KMS-11 (cell line): ENCODE measurements at regions not wholly inside any gene's neighbourhood (a gene's known extent, or its start where the extent isn't known, plus 50 kb on each side); places are given as distances from the start of the nearest gene placed in this dataset.

Experiments used
- H2AFZ ChIP-seq: fragments of 200-600 bp; sonication (generic); 2 replicates; pipeline ENCODE4 v1.6.1; 2016; ENCODE audit warnings: antibody characterized with exemption, mixed run types, low read depth
- H3K27ac ChIP-seq: fragments of 200-600 bp; sonication (generic); 2 replicates; pipeline ENCODE4 v1.6.1; 2016; ENCODE audit warnings: mild to moderate bottlenecking, mixed run types
- H3K27me3 ChIP-seq: fragments of 200-600 bp; sonication (generic); 2 replicates; pipeline ENCODE4 v1.6.1; 2017; ENCODE audit warnings: mild to moderate bottlenecking, low read depth, mixed run types, moderate library complexity; ENCODE audit not compliant: insufficient read depth
- H3K36me3 ChIP-seq: fragments of 200-600 bp; sonication (generic); 2 replicates; pipeline ENCODE4 v1.6.1; 2017; ENCODE audit warnings: mild to moderate bottlenecking, mixed run types; ENCODE audit not compliant: insufficient read depth
- H3K4me1 ChIP-seq: fragments of 200-600 bp; sonication (generic); 2 replicates; pipeline ENCODE4 v1.6.1; 2016; ENCODE audit warnings: mild to moderate bottlenecking, low read depth, mixed run types; ENCODE audit not compliant: poor library complexity, severe bottlenecking
- H3K4me2 ChIP-seq: fragments of 200-600 bp; sonication (generic); 2 replicates; pipeline ENCODE4 v1.7.0; 2016; ENCODE audit warnings: mild to moderate bottlenecking, mixed run types
- H3K4me3 ChIP-seq: fragments of 200-600 bp; sonication (generic); IDR thresholded peaks from 2 replicates; pipeline ENCODE4 v1.6.1; 2017; ENCODE audit warnings: low read depth, low read length, mixed read lengths; ENCODE audit not compliant: insufficient read depth
- H3K79me2 ChIP-seq: fragments of 200-600 bp; sonication (generic); 2 replicates; pipeline ENCODE4 v1.6.1; 2016; ENCODE audit warnings: low read depth, mixed run types; ENCODE audit not compliant: insufficient read depth
- H3K9ac ChIP-seq: fragments of 200-600 bp; sonication (generic); 2 replicates; pipeline ENCODE4 v1.6.1; 2016; ENCODE audit warnings: mild to moderate bottlenecking, mixed run types
- H4K20me1 ChIP-seq: fragments of 200-600 bp; sonication (generic); 2 replicates; pipeline ENCODE4 v1.6.1; 2016; ENCODE audit warnings: mild to moderate bottlenecking, mixed run types; ENCODE audit not compliant: insufficient read depth
- CTCF ChIP-seq: fragments of 200-600 bp; sonication (generic); conservative IDR thresholded peaks from 2 replicates; pipeline ENCODE4 v1.6.1; 2017; ENCODE audit warnings: low read depth, mild to moderate bottlenecking, antibody characterized with exemption, low read length, moderate library complexity, mixed read lengths

- H3K4me2 ChIP-seq, result no peak overlapping the region
- H3K4me3 ChIP-seq, result no peak overlapping the region
- peaks cover 10% of the 10 kb centered on the region; the same call in 1 of the 2 replicates for H3K27me3 ChIP-seq
- H4K20me1 ChIP-seq, result no peaks in the 10 kb centered on the region
- no peak overlapping the region for H3K9ac ChIP-seq
- H3K27ac ChIP-seq, result no peak overlapping the region
- TF ChIP-seq CTCF, result no peak
- H3K79me2 ChIP-seq, result no peaks in the 10 kb centered on the region
- H2AFZ ChIP-seq, result no peak overlapping the region
- no peaks in the 10 kb centered on the region for H3K4me1 ChIP-seq
- no peaks in the 10 kb centered on the region for H3K36me3 ChIP-seq
Observed at GRCh38 chr16:86099326-86099725, 200.4 kb downstream of the IRF8 start.

- Histone ChIP-seq H3K27ac (no peak overlapping the region), H2AFZ (no peak overlapping the region), H4K20me1 (no peaks in the 10 kb centered on the region), H3K79me2 (no peaks in the 10 kb centered on the region), H3K9ac (no peak overlapping the region), H3K36me3 (no peaks in the 10 kb centered on the region), H3K4me3 (no peak overlapping the region), H3K27me3 (peaks cover 10% of the 10 kb centered on the region; the same call in 1 of the 2 replicates), H3K4me2 (no peak overlapping the region), H3K4me1 (no peaks in the 10 kb centered on the region)
- no peak for TF ChIP-seq CTCF
Observed at GRCh38 chr16:86100205-86101136, 201.5 kb downstream of the IRF8 start.

GRCh38 chr16:86101137-86101896 lies 202.4 kb downstream of the IRF8 start:
- no peaks in the 10 kb centered on the region for H3K36me3 ChIP-seq
- H2AFZ ChIP-seq, result no peak overlapping the region
- H3K27ac ChIP-seq, result no peak overlapping the region
- H3K79me2 ChIP-seq, result no peaks in the 10 kb centered on the region
- H3K4me2 ChIP-seq, result no peak overlapping the region
- H3K4me3 ChIP-seq, result no peak overlapping the region
- TF ChIP-seq CTCF, result no peak
- no peaks in the 10 kb centered on the region for H4K20me1 ChIP-seq
- no peaks in the 10 kb centered on the region for H3K4me1 ChIP-seq
- no peak overlapping the region for H3K9ac ChIP-seq
- peaks cover 10% of the 10 kb centered on the region; the same call in 1 of the 2 replicates for H3K27me3 ChIP-seq

- Histone ChIP-seq H4K20me1 (no peaks in the 10 kb centered on the region), H3K4me1 (no peaks in the 10 kb centered on the region), H3K36me3 (no peaks in the 10 kb centered on the region), H3K79me2 (no peaks in the 10 kb centered on the region), H3K4me2 (no peak overlapping the region), H2AFZ (no peak overlapping the region), H3K27me3 (peaks cover 10% of the 10 kb centered on the region; the same call in 1 of the 2 replicates), H3K27ac (no peak overlapping the region), H3K4me3 (no peak overlapping the region), H3K9ac (no peak overlapping the region)
- no peak for TF ChIP-seq CTCF
Observed at GRCh38 chr16:86101897-86102157, 202.9 kb downstream of the IRF8 start.
